Transverse colon (tissue), 4 donors: ENCODE measurements at regions not wholly inside any gene's neighbourhood (a gene's known extent, or its start where the extent isn't known, plus 50 kb on each side); places are given as distances from the start of the nearest gene placed in this dataset.

Experiments
- DNase-seq: peaks from one replicate; pipeline ENCODE4 v3.0.0-alpha.2; 2019
- H3K27ac ChIP-seq, 4 donors: fragments of 200-600 bp; sonication (generic); 2 replicates each; pipeline ENCODE4 v1.5.1; 2016 to 2018; ENCODE audit warnings: inconsistent platforms in 4 of 4
- H3K27me3 ChIP-seq: fragments of 200-600 bp; sonication (generic); 2 replicates; pipeline ENCODE4 v1.5.1; 2017; ENCODE audit warnings: inconsistent platforms
- H3K36me3 ChIP-seq, 4 donors: fragments of 200-600 bp; sonication (generic); 2 replicates each; pipeline ENCODE4 v1.5.1; 2017 to 2019; ENCODE audit warnings: inconsistent platforms in 4 of 4
- H3K4me1 ChIP-seq, 4 donors: fragments of 200-600 bp; sonication (generic); 2 replicates each; pipeline ENCODE4 v1.5.1; 2017 to 2020; ENCODE audit warnings: inconsistent platforms in 4 of 4
- H3K4me3 ChIP-seq, 4 donors: fragments of 200-600 bp; sonication (generic); 1 replicate in 1 of 4; 2 replicates in 3 of 4; pipeline versions ENCODE4 v1.5.1 to v1.6.1; 2017 to 2019; ENCODE audit warnings: inconsistent platforms in 4 of 4
- H3K9me3 ChIP-seq, 2 donors: fragments of 200-600 bp; sonication (generic); 2 replicates each; pipeline ENCODE4 v1.5.1; 2017 to 2019; ENCODE audit warnings: inconsistent platforms in 2 of 2
- EP300 ChIP-seq: sonication (generic); formaldehyde crosslinking; IDR thresholded peaks from one replicate; pipeline ENCODE4 v1.6.1; 2017; ENCODE audit warnings: antibody characterized with exemption, low read depth
- POLR2A ChIP-seq: fragments of 450-650 bp; IDR thresholded peaks from one replicate; pipeline ENCODE4 v1.6.1; 2016; ENCODE audit warnings: antibody characterized with exemption, mild to moderate bottlenecking, moderate library complexity
- POLR2AphosphoS5 ChIP-seq, 3 donors: sonication (generic); formaldehyde crosslinking; IDR thresholded peaks; one replicate each; pipeline ENCODE4 v1.6.1; 2016; ENCODE audit warnings: antibody characterized with exemption in 3 of 3
- WGBS, 2 donors: methylation state at CpG; one replicate each; pipeline ENCODE4 v1.1.5; 2018; ENCODE audit warnings: low coverage in 1 of 2; 5-methylcytosine and 5-hydroxymethylcytosine counted together
- in situ Hi-C, 4 donors: fragments of 200-750 bp; cut with MboI; loops; one replicate each; pipeline versions ENCODE4 v1.15.0 to v1.15.1; 2017; ENCODE audit warnings: low sequenced_read_pairs in 3 of 4, low pct_ligation_motif_present in 1 of 4, low pct_unique_long_range_greater_than_20kb in 1 of 4
- intact Hi-C: fragments of 100-400 bp; cut with DNase I; formaldehyde crosslinking; loops from one replicate; pipeline ENCODE4 v1.15.1; 2023; ENCODE audit warnings: low total_unique reads
- TF ChIP-seq, protein P1 (sequence below), 5 experiments: fragments of 200-600 bp in 3 of 5; fragments of 450-650 bp in 2 of 5; sonication (generic) in 3 of 5; IDR thresholded peaks; 1 replicate in 2 of 5; 2 replicates in 3 of 5; pipeline ENCODE4 v1.5.1; 2016 to 2017; ENCODE audit warnings: antibody characterized with exemption in 5 of 5, inconsistent platforms in 3 of 5, mild to moderate bottlenecking in 2 of 5, moderate library complexity in 1 of 5

DNA sequence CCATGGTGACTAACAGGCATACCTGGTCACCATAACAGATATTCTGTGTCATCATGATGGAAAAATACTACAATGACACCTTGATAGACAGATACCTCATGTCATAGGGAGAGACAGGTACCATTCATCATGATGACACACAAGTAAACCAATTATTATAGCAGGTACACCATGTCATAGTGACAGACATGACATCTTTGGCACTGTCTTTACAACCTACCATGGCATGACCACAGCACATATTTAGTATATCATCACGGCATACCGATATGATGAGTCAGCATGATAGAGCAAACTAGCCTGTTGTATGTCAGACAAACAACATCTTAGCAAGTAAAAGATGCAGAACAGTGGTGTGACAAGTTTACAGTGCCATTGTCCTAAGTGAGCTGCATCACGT, 101.3 kb upstream of the KLHL29 start:
- H3K4me1 ChIP-seq, result peaks cover 0 to 13% (median 7%) of the 10 kb centered on the region in 4 donors
- no peak overlapping the region for H3K4me3 ChIP-seq
- intact Hi-C loops, result no loop called here
- H3K27ac ChIP-seq, result no peak overlapping the region
- no peak for TF ChIP-seq EP300
- TF ChIP-seq, protein P1, sequence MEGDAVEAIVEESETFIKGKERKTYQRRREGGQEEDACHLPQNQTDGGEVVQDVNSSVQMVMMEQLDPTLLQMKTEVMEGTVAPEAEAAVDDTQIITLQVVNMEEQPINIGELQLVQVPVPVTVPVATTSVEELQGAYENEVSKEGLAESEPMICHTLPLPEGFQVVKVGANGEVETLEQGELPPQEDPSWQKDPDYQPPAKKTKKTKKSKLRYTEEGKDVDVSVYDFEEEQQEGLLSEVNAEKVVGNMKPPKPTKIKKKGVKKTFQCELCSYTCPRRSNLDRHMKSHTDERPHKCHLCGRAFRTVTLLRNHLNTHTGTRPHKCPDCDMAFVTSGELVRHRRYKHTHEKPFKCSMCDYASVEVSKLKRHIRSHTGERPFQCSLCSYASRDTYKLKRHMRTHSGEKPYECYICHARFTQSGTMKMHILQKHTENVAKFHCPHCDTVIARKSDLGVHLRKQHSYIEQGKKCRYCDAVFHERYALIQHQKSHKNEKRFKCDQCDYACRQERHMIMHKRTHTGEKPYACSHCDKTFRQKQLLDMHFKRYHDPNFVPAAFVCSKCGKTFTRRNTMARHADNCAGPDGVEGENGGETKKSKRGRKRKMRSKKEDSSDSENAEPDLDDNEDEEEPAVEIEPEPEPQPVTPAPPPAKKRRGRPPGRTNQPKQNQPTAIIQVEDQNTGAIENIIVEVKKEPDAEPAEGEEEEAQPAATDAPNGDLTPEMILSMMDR (IDR thresholded peaks at IDR 0.05), result no peak
- TF ChIP-seq POLR2AphosphoS5 (IDR thresholded peaks at IDR 0.05), result peak in 1 of 3 donors; percentile 14
- TF ChIP-seq POLR2A, result no peak
- no peaks in the 10 kb centered on the region for H3K9me3 ChIP-seq
- no peaks in the 10 kb centered on the region for H3K27me3 ChIP-seq
- no peak for DNase-seq
- in situ Hi-C loops, result no loop called here
- H3K36me3 ChIP-seq, result no peaks in the 10 kb centered on the region
- 67 to 80% methylated on average over 2 to 3 of the region's 3 CpGs for WGBS, 2 donors

DNA sequence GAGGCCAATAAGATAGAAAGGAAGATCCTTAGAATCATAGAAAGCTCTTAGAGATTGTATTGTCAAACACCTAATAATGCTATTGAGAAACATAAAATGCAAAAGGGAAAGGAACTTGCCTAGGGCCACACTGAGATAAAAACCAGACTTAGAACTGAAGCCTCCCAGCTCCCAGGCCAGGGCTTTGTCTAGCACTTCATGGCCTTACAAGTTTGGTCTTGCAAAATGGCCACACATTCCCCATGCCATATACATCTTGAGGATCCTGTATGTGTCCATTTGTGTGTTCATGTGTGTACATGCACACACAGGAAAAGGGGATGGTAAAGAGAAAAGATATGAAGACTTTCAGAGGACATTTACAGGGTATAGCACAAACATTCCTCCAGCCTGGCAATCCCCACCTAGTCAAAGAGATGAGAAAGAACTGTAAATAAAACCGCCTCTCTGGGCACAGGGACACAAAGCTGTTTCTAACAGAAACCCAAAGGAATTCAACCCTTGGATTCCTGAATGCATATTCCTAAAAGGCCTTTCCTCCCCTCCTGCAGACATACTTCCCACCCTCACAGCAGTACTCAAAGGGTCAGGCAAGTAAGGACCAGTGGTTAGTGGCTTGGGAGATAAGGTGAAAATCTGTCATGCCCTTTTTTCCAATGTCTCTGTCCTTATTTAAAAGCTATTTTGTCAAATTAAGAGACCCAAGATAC, 99.7 kb upstream of the KLHL29 start:
- Histone ChIP-seq H3K4me3 (no peak overlapping the region), H3K9me3 (no peaks in the 10 kb centered on the region), H3K27me3 (no peaks in the 10 kb centered on the region), H3K4me1 (peaks cover 0 to 13% (median 7%) of the 10 kb centered on the region in 4 donors), H3K36me3 (no peaks in the 10 kb centered on the region), H3K27ac (peak overlapping the region in 2 of 4 donors; percentile 76 to 79)
- TF ChIP-seq POLR2AphosphoS5 (IDR thresholded peaks at IDR 0.05) (no peak), EP300 (no peak), POLR2A (no peak)
- TF ChIP-seq, protein P1 (IDR thresholded peaks at IDR 0.05), result no peak
- DNase-seq, result no peak
- 65 to 100% methylated on average over 1 of the region's 1 CpG for WGBS, 2 donors
- in situ Hi-C loops, result no loop called here
- intact Hi-C loops, result no loop called here

DNA sequence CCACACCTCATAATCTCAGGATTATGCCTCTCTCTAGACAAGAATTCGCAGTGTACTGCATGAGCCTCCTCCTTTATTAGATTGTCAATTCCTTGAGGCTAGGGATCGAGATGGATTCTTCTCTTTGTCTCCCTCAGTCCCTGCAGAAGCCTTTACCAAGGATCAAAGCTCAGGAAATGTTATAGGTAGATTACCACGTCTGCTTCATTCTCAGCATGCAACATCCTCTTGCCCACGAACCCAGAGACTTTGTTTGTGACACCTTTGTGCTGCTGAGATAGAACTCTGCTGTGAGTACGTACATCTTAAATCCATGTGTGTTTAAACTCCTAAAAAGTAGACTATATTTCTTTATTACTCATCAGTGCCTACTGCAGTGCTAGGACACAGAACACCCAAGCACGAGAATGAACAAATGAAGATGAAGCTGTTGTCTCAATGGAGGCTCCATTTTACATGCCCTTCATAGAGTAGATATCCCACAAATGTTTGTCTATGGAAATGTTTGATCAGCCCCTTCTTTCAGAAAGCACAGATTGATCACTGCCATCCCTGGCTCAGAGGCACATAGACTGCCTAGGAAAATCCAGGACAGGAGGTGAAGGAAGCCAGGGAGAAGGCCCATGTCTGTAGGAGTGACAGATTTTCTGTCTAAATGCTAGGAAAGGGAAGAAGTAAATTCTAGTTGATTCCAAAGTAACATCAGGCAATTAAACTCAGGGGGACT, 98.8 kb upstream of the KLHL29 start:
- in situ Hi-C loops (no loop called here), intact Hi-C loops (no loop called here)
- no peak for DNase-seq
- Histone ChIP-seq H3K4me1 (peaks cover 0 to 13% (median 7%) of the 10 kb centered on the region in 4 donors), H3K4me3 (no peak overlapping the region), H3K27ac (peak overlapping the region; percentile 60 to 80 (median 78)), H3K9me3 (no peaks in the 10 kb centered on the region), H3K27me3 (no peaks in the 10 kb centered on the region), H3K36me3 (no peaks in the 10 kb centered on the region)
- 61 to 72% methylated on average over 3 to 6 of the region's 6 CpGs for WGBS, 2 donors
- TF ChIP-seq, protein P1 (IDR thresholded peaks at IDR 0.05), result no peak
- TF ChIP-seq EP300, result no peak
- TF ChIP-seq POLR2AphosphoS5 (IDR thresholded peaks at IDR 0.05), result no peak
- TF ChIP-seq POLR2A, result no peak

DNA sequence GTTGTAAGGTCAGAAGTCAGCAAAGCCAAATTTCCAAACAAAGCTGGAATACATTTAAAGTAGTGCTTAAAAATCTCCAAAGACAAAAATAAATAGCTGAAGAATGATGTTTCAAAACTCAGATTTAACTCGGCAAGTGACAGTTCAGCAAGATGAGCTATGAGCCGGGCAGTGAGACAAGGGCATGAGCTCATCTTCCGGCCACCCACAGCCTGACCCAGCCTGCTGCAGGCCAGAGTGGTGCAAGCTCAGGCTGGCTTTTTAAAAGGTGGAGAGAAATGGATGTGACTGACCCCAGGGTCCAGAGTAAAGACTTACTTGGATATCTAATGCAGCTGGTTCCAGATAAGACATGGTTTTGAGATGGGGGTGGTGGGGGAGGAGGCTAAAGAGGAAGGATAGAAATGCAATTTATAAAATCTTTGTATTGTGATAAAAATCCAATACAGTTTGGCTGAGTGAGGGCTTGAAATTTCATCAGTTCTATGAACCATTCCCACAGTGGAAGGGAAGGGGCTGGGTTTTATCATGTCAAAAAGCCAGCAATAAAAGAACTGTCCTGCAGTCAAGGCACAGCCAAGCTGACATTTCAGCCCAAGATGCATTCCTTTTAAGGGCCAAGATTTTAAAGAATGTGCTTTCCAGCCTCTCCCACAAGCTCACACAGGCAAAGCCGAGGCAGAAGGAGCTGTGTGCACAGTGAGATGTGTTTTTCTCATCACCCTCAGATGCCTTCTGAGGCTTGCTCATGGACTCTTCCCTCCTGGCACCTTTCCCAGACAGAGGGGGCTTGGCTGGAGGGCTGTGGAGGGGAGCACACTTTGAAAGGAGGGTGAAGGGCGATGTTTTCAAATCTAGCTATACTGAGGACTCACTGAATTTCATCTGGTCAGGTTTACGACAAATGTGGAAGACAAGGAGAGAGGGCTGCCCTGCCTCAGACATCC, 97.9 kb upstream of the KLHL29 start:
- intact Hi-C loops (no loop called here), in situ Hi-C loops (no loop called here)
- WGBS, 2 donors, result 49 to 80% methylated on average over 1 to 6 of the region's 6 CpGs
- peak; percentile 26 for DNase-seq
- Histone ChIP-seq H3K4me1 (peaks cover 0 to 13% (median 7%) of the 10 kb centered on the region in 4 donors), H3K36me3 (no peaks in the 10 kb centered on the region), H3K27me3 (no peaks in the 10 kb centered on the region), H3K9me3 (no peaks in the 10 kb centered on the region), H3K4me3 (no peak overlapping the region), H3K27ac (peak overlapping the region; percentile 60 to 80 (median 78))
- TF ChIP-seq POLR2AphosphoS5 (IDR thresholded peaks at IDR 0.05) (peak; percentile 31 to 66 (median 61)), EP300 (no peak)
